SK-N-SH treated with all-trans-retinoic acid at 6 μM for 48 hours (cell line): ENCODE measurements at regions not wholly inside any gene's neighbourhood (a gene's known extent, or its start where the extent isn't known, plus 50 kb on each side); places are given as distances from the start of the nearest gene placed in this dataset.

Experiments
- ATAC-seq: fragments of 200-7000 bp; cut with Tn5 transposase; 3 replicates; pipeline ENCODE4 v1.9.1; 2020; ENCODE audit warnings: mild to moderate bottlenecking, moderate library complexity
- ARNTL ChIP-seq: fragments of 450-650 bp; formaldehyde crosslinking; IDR thresholded peaks from 2 replicates; pipeline ENCODE4 v1.5.0; 2020; ENCODE audit warnings: low read depth, mild to moderate bottlenecking, moderate library complexity, borderline replicate concordance
- BACH2 ChIP-seq: fragments of 250-450 bp; sonication (Bioruptor Pico); IDR thresholded peaks from 2 replicates; pipeline ENCODE4 v1.9.0; 2021; ENCODE audit warnings: mild to moderate bottlenecking, borderline replicate concordance
- CREB5 ChIP-seq: fragments of 250-450 bp; sonication (Bioruptor Pico); IDR thresholded peaks from 2 replicates; pipeline ENCODE4 v1.5.1; 2020; ENCODE audit warnings: low read depth, mild to moderate bottlenecking, moderate library complexity
- CSDC2 ChIP-seq: fragments of 250-450 bp; sonication (Bioruptor Pico); IDR thresholded peaks from 2 replicates; pipeline ENCODE4 v1.5.0; 2020; ENCODE audit warnings: mild to moderate bottlenecking, moderate library complexity
- CSRNP3 ChIP-seq: fragments of 250-450 bp; sonication (Bioruptor Pico); IDR thresholded peaks from 2 replicates; pipeline ENCODE4 v1.5.1; 2021; ENCODE audit warnings: mild to moderate bottlenecking, moderate library complexity
- ESRRG ChIP-seq: fragments of 250-450 bp; sonication (Bioruptor Pico); IDR thresholded peaks from 2 replicates; pipeline ENCODE4 v1.6.1; 2021; ENCODE audit warnings: mild to moderate bottlenecking
- GLIS3 ChIP-seq: fragments of 250-450 bp; sonication (Bioruptor Pico); IDR thresholded peaks from 2 replicates; pipeline ENCODE4 v1.5.0; 2020; ENCODE audit warnings: mild to moderate bottlenecking, moderate library complexity
- ISL1 ChIP-seq: fragments of 250-450 bp; sonication (Bioruptor Pico); IDR thresholded peaks from 2 replicates; pipeline ENCODE4 v2.1.2; 2022; ENCODE audit warnings: mild to moderate bottlenecking, moderate library complexity
- OSR1 ChIP-seq: fragments of 250-450 bp; sonication (Bioruptor Pico); IDR thresholded peaks from 2 replicates; pipeline ENCODE4 v1.8.0; 2022; ENCODE audit warnings: moderate library complexity, mild to moderate bottlenecking, inconsistent platforms
- PATZ1 ChIP-seq: fragments of 250-450 bp; sonication (Bioruptor Pico); IDR thresholded peaks from 2 replicates; pipeline ENCODE4 v1.8.0; 2020; ENCODE audit warnings: mild to moderate bottlenecking, moderate library complexity, borderline replicate concordance
- POU6F1 ChIP-seq: fragments of 250-450 bp; sonication (Bioruptor Pico); IDR thresholded peaks from 2 replicates; pipeline ENCODE4 v1.8.0; 2021; ENCODE audit warnings: low read depth, mild to moderate bottlenecking, moderate library complexity, borderline replicate concordance
- PPARA ChIP-seq: fragments of 250-450 bp; sonication (Bioruptor Pico); IDR thresholded peaks from 2 replicates; pipeline ENCODE4 v1.5.0; 2020; ENCODE audit warnings: mild to moderate bottlenecking, borderline replicate concordance
- RARB ChIP-seq: fragments of 250-450 bp; sonication (Bioruptor Pico); IDR thresholded peaks from 2 replicates; pipeline ENCODE4 v1.8.0; 2021; ENCODE audit warnings: mild to moderate bottlenecking, moderate library complexity
- SNAI2 ChIP-seq: fragments of 250-450 bp; sonication (Bioruptor Pico); IDR thresholded peaks from 2 replicates; pipeline ENCODE4 v1.5.0; 2020; ENCODE audit warnings: mild to moderate bottlenecking, moderate library complexity
- TCF4 ChIP-seq: fragments of 250-450 bp; sonication (Bioruptor Pico); IDR thresholded peaks from 2 replicates; pipeline ENCODE4 v1.8.0; 2021; ENCODE audit warnings: mild to moderate bottlenecking, moderate library complexity, borderline replicate concordance
- TOX ChIP-seq: fragments of 250-450 bp; sonication (Bioruptor Pico); IDR thresholded peaks from 2 replicates; pipeline ENCODE4 v1.8.0; 2021; ENCODE audit warnings: mild to moderate bottlenecking, moderate library complexity, borderline replicate concordance
- TSHZ2 ChIP-seq: fragments of 250-450 bp; sonication (Bioruptor Pico); IDR thresholded peaks from 2 replicates; pipeline ENCODE4 v1.5.0; 2020; ENCODE audit warnings: mild to moderate bottlenecking, moderate library complexity
- ZC3H10 ChIP-seq: fragments of 250-450 bp; sonication (Bioruptor Pico); IDR thresholded peaks from 2 replicates; pipeline ENCODE4 v1.5.1; 2021; ENCODE audit warnings: mild to moderate bottlenecking, moderate library complexity
- ZFP3 ChIP-seq: fragments of 250-450 bp; sonication (Bioruptor Pico); IDR thresholded peaks from 2 replicates; pipeline ENCODE4 v1.5.0; 2020; ENCODE audit warnings: mild to moderate bottlenecking, moderate library complexity
- ZFP30 ChIP-seq: fragments of 450-650 bp; formaldehyde crosslinking; IDR thresholded peaks from 2 replicates; pipeline ENCODE4 v1.5.0; 2022; ENCODE audit warnings: mild to moderate bottlenecking, moderate library complexity
- ZNF565 ChIP-seq: fragments of 450-650 bp; formaldehyde crosslinking; conservative IDR thresholded peaks from 2 replicates; pipeline ENCODE4 v1.5.0; 2020; ENCODE audit warnings: low read depth, mild to moderate bottlenecking, moderate library complexity
- ZNF70 ChIP-seq: fragments of 450-650 bp; formaldehyde crosslinking; IDR thresholded peaks from 2 replicates; pipeline ENCODE4 v1.5.0; 2020; ENCODE audit warnings: mild to moderate bottlenecking, moderate library complexity
- ZNF8 ChIP-seq: fragments of 450-650 bp; formaldehyde crosslinking; IDR thresholded peaks from 2 replicates; pipeline ENCODE4 v1.5.0; 2020; ENCODE audit warnings: mild to moderate bottlenecking, moderate library complexity

- TF ChIP-seq POU6F1: no peak
- TF ChIP-seq ZNF8: no peak
Observed at GRCh38 chr2:4018535-4018934, 315.2 kb downstream of the DCDC2C start (continued).

GRCh38 chr2:4020153-4020552, 316.8 kb downstream of the DCDC2C start:
- TF ChIP-seq ESRRG (CRISPR knock-in tag): no peak
- TF ChIP-seq GLIS3 (CRISPR knock-in tag): no peak
- no peak for TF ChIP-seq ISL1 (CRISPR knock-in tag)
- TF ChIP-seq, all 23 proteins: peak for 0
- no peak for ATAC-seq

- no peak for TF ChIP-seq ZFP3 (CRISPR knock-in tag)
- no peak for TF ChIP-seq ISL1 (CRISPR knock-in tag)
- TF ChIP-seq CREB5: no peak
- TF ChIP-seq TOX (CRISPR knock-in tag): no peak
- TF ChIP-seq ZNF70: no peak
- TF ChIP-seq TSHZ2 (CRISPR knock-in tag): no peak
- TF ChIP-seq GLIS3 (CRISPR knock-in tag): no peak
- no peak for TF ChIP-seq ZNF565 (CRISPR knock-in tag)
- no peak for TF ChIP-seq ZFP30 (CRISPR knock-in tag)
- TF ChIP-seq ARNTL (CRISPR knock-in tag): no peak
- TF ChIP-seq CSRNP3: no peak
- ATAC-seq: no peak
Observed at GRCh38 chr2:4020649-4021048, 317.3 kb downstream of the DCDC2C start.

GRCh38 chr2:4024605-4025004, 321.2 kb downstream of the DCDC2C start:
- TF ChIP-seq ZFP30 (CRISPR knock-in tag) (no peak), TOX (CRISPR knock-in tag) (no peak), BACH2 (CRISPR knock-in tag) (no peak), ZNF565 (CRISPR knock-in tag) (no peak), ZC3H10 (CRISPR knock-in tag) (no peak), ISL1 (CRISPR knock-in tag) (no peak)
- no peak for ATAC-seq

GRCh38 chr2:4029081-4029480, 325.7 kb downstream of the DCDC2C start:
- no peak for ATAC-seq
- no peak for TF ChIP-seq PPARA (CRISPR knock-in tag)
- TF ChIP-seq RARB (CRISPR knock-in tag): no peak
- TF ChIP-seq GLIS3 (CRISPR knock-in tag): no peak
- TF ChIP-seq OSR1 (CRISPR knock-in tag): no peak
- no peak for TF ChIP-seq BACH2 (CRISPR knock-in tag)
- no peak for TF ChIP-seq POU6F1
- TF ChIP-seq ZNF70: no peak
- TF ChIP-seq ESRRG (CRISPR knock-in tag): no peak
- no peak for TF ChIP-seq ARNTL (CRISPR knock-in tag)
- no peak for TF ChIP-seq ZNF8
- TF ChIP-seq TOX (CRISPR knock-in tag): no peak
- no peak for TF ChIP-seq SNAI2 (CRISPR knock-in tag)
- no peak for TF ChIP-seq CSDC2 (CRISPR knock-in tag)
- no peak for TF ChIP-seq PATZ1
- TF ChIP-seq TCF4: no peak
- no peak for TF ChIP-seq CREB5
